Esophagus squamous epithelium (tissue), 5 donors: ENCODE measurements at regions not wholly inside any gene's neighbourhood (a gene's known extent, or its start where the extent isn't known, plus 50 kb on each side); places are given as distances from the start of the nearest gene placed in this dataset.

Experiments used
- DNase-seq: peaks from one replicate; lab custom pipeline; 2025; lab: John Stamatoyannopoulos, UW
- H3K27ac ChIP-seq, 4 donors: fragments of 200-600 bp; sonication (generic); one replicate each; pipeline ENCODE4 v1.5.1; 2016 to 2019; ENCODE audit warnings: mild to moderate bottlenecking in 1 of 4
- H3K27me3 ChIP-seq, 4 donors: fragments of 200-600 bp; sonication (generic); 1 replicate in 3 of 4; 2 replicates in 1 of 4; pipeline versions ENCODE4 v1.5.1 to v1.6.0; 2017 to 2021; ENCODE audit warnings: antibody characterized with exemption in 1 of 4
- H3K36me3 ChIP-seq, 3 donors: fragments of 200-600 bp; sonication (generic); one replicate each; pipeline ENCODE4 v1.5.1; 2016 to 2019
- H3K4me1 ChIP-seq, 3 donors: fragments of 200-600 bp; sonication (generic); one replicate each; pipeline ENCODE4 v1.5.1; 2017 to 2019
- H3K4me3 ChIP-seq, 4 donors: fragments of 200-600 bp; sonication (generic); 1 replicate in 3 of 4; 2 replicates in 1 of 4; pipeline ENCODE4 v1.5.1; 2016 to 2019; ENCODE audit warnings: mild to moderate bottlenecking in 2 of 4, moderate library complexity in 1 of 4
- H3K9me3 ChIP-seq, 3 donors: fragments of 200-600 bp; sonication (generic); one replicate each; pipeline ENCODE4 v1.5.1; 2016 to 2019
- CTCF ChIP-seq, 6 experiments: fragments of 450-650 bp in 4 of 6; fragments of 200-600 bp in 2 of 6; sonication (generic) in 2 of 6; IDR thresholded peaks; one replicate each; pipeline ENCODE4 v1.5.1; 2016 to 2019; ENCODE audit warnings: antibody characterized with exemption in 6 of 6, mild to moderate bottlenecking in 4 of 6, moderate library complexity in 4 of 6
- POLR2A ChIP-seq, 4 donors: fragments of 450-650 bp; IDR thresholded peaks; one replicate each; pipeline ENCODE4 v1.6.1; 2017; ENCODE audit warnings: antibody characterized with exemption in 4 of 4, mild to moderate bottlenecking in 4 of 4, moderate library complexity in 3 of 4
- WGBS, 2 donors: methylation state at CpG; one replicate each; pipeline ENCODE4 v1.1.5; 2018; 5-methylcytosine and 5-hydroxymethylcytosine counted together
- intact Hi-C: fragments of 100-400 bp; cut with DNase I; formaldehyde crosslinking; loops from one replicate; pipeline ENCODE4 v1.15.0; 2022
- donor health status: DM: yes; HTN: yes; CAD: no.

DNA sequence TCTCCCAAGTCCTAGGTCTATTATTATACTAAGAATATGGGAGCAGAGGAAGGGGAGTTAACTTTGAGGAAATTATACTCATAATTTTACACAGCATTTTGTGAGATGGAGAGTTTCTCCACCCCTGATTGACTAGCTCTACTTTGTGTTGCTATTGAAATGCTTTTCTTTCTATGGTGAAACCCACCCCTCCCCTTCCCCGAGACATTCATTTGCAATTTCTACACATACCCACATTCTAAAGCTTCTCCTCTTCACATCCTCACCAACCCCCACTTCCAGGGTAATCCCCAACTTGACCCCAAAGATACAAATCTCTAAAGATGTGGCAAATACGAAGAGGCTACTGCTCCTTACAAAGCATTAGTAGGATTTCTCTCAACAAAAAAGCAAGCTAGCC is 992.2 kb downstream of the BCL11A start:
- intact Hi-C loops = no loop called here
- no peaks in the 10 kb centered on the region for H3K4me1 ChIP-seq
- H3K27me3 ChIP-seq = no peaks in the 10 kb centered on the region
- no peak for TF ChIP-seq CTCF (IDR thresholded peaks at IDR 0.05)
- TF ChIP-seq POLR2A (IDR thresholded peaks at IDR 0.05) = no peak
- no peaks in the 10 kb centered on the region for H3K9me3 ChIP-seq
- 64 to 65% methylated on average over 2 of the region's 2 CpGs for WGBS, 2 donors
- H3K4me3 ChIP-seq = no peak overlapping the region
- H3K36me3 ChIP-seq = no peaks in the 10 kb centered on the region
- no peak overlapping the region for H3K27ac ChIP-seq
- DNase-seq = no peak

- WGBS, 2 donors = 41 to 65% methylated on average over 3 of the region's 3 CpGs
- DNase-seq = no peak
- H3K36me3 ChIP-seq = no peaks in the 10 kb centered on the region
- intact Hi-C loops = no loop called here
- no peak overlapping the region for H3K27ac ChIP-seq
- no peaks in the 10 kb centered on the region for H3K27me3 ChIP-seq
- no peaks in the 10 kb centered on the region for H3K9me3 ChIP-seq
- H3K4me3 ChIP-seq = no peak overlapping the region
- no peaks in the 10 kb centered on the region for H3K4me1 ChIP-seq
- no peak for TF ChIP-seq POLR2A (IDR thresholded peaks at IDR 0.05)
- no peak for TF ChIP-seq CTCF (IDR thresholded peaks at IDR 0.05)
These were observed 992.7 kb downstream of the BCL11A start for GRCh38 chr2:59560769-59561168.

DNA sequence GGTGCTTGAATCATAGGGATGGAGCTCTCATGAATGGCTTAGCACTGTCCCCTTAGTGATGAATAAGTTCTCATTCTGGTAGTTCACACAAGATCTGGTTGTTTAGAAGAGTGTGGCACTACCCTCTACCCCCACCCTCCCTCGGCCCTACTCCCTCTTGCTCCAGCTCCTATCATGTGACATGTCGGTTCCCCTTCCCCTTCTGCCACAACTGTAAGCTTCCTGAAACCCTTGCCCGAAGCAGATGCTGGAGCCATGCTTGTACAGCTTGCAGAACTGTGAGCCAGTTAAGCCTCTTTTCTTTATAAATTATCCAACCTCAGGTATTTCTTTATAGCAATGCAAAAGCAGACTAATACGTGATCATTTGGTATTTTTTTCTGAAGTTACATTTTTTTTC is 1012.6 kb downstream of the BCL11A start:
- no peak overlapping the region for H3K27ac ChIP-seq
- 74 to 87% methylated on average over 4 of the region's 4 CpGs for WGBS, 2 donors
- no peaks in the 10 kb centered on the region for H3K27me3 ChIP-seq
- H3K9me3 ChIP-seq = no peaks in the 10 kb centered on the region
- no peak for DNase-seq
- H3K36me3 ChIP-seq = no peaks in the 10 kb centered on the region
- H3K4me1 ChIP-seq = no peaks in the 10 kb centered on the region
- intact Hi-C loops = no loop called here
- TF ChIP-seq POLR2A (IDR thresholded peaks at IDR 0.05) = no peak
- TF ChIP-seq CTCF (IDR thresholded peaks at IDR 0.05) = no peak
- no peak overlapping the region for H3K4me3 ChIP-seq

GRCh38 chr2:59538398-59538911 is 1015.0 kb downstream of the BCL11A start:
- Histone ChIP-seq H3K4me3 (no peak overlapping the region), H3K4me1 (no peaks in the 10 kb centered on the region), H3K27ac (no peak overlapping the region), H3K36me3 (no peaks in the 10 kb centered on the region), H3K9me3 (no peaks in the 10 kb centered on the region), H3K27me3 (no peaks in the 10 kb centered on the region)
- WGBS, 2 donors = 63 to 77% methylated on average over 2 of the region's 2 CpGs
- intact Hi-C loops = no loop called here
- DNase-seq = no peak
- TF ChIP-seq CTCF (IDR thresholded peaks at IDR 0.05) (no peak), POLR2A (IDR thresholded peaks at IDR 0.05) (no peak)

- no peak overlapping the region for H3K27ac ChIP-seq
- TF ChIP-seq POLR2A (IDR thresholded peaks at IDR 0.05) (no peak), CTCF (IDR thresholded peaks at IDR 0.05) (no peak)
- 91 to 97% methylated on average over 3 of the region's 3 CpGs for WGBS, 2 donors
- no peaks in the 10 kb centered on the region for H3K36me3 ChIP-seq
- no peak for DNase-seq
- H3K9me3 ChIP-seq = no peaks in the 10 kb centered on the region
- no peaks in the 10 kb centered on the region for H3K27me3 ChIP-seq
- H3K4me3 ChIP-seq = no peak overlapping the region
- H3K4me1 ChIP-seq = no peaks in the 10 kb centered on the region
- intact Hi-C loops = no loop called here
These were observed 1020.6 kb downstream of the BCL11A start for GRCh38 chr2:59532808-59533207.
